Superior temporal gyrus (tissue), 1 donor: ENCODE measurements at regions not wholly inside any gene's neighbourhood (a gene's known extent, or its start where the extent isn't known, plus 50 kb on each side); places are given as distances from the start of the nearest gene placed in this dataset.
A peak's percentile ranks its signal among the peaks of the same experiment; 100 is the strongest.

ENCODE experiments used
- DNase-seq: peaks from one replicate; pipeline ENCODE4 v3.0.0-alpha.2; 2016; ENCODE audit errors: extremely low spot score

DNA sequence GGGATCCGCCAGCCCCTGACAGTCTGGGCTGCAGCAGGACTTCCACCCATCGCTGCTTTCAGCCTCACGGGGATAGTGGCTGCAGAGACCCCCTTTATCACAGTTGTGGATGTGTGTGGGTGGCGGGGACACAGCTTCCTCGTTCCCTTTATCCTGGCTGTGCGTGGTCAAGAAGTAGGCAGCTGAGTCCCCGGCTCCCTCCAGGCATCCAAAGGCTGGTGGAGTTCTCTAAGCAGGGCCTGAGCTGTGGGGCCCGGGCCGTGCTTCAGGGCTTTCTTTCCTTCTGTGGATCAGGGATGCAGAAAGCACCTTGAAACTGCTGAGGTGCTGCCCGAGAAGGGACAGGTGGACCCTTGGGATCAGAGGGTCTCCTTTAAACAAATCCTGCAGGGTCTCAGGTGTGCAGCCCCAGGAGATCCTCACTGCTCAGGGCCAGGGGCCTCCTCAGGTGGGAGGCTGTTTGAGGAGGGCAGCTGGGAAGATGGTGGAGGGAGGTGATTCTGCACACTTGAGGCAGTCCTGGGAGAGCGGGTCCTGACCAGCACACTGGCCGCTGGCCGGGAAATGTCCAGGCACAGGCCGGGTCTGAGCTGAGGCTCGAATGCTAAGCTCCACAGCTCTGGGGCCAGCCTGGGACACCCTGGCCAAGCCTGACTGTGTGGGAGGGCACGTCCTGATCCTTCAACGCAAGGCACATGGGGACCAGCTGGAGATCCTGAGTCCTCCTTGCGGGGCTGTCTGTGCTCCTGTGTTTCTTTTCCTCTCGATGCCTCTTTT lies 1024.3 kb downstream of the BRD1 start:
- DNase-seq, result no peak

DNA sequence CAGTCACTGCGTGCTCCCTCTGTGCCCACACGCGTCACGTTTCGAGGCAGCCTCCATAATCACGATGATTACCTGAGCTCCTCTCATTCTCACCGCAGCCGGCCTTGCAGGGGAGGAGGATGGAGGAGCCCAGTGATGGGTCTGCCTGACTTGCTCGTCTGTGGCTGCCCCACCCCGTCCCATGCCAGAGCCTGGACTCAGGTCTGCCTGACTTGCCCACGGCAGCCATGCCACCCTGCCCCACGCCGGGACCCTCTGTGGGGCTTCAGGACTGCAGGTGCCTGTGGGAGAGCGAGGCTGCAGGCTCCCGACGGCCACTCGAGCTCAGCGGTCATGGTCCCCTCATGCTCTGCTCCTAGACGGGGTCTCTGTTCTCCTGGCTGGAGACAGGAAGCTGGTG lies 1025.1 kb downstream of the BRD1 start:
- DNase-seq, result no peak

DNA sequence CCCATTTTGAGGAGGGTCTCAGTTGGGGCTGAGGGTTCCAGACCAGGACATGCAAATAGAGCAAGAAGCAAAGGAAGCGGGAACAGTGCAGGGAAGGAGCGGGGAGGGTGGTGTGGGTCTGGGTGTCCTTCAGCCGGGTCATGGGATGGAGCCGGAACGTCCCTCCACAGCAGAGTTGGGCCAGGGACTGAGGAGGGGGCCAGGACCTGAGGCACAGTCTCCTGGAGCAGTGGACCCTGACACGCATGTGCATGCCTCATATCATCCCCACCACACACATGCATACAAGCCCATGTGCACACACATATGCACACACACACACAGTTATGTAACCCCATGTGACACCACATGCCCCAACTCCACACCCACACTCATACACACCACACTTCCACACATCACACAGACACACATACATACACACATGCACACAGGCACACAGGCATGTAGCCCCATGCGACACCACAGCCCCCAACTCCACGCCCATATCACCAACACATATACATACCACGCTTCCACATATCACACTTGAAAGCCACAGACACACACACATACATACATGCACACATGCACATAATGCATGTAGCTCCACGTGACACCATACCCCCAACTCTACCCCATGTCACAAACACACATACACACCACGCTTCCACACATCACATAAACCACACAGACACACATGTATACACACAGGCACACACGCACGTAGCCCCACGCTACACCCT lies 1026.6 kb downstream of the BRD1 start:
- no peak for DNase-seq

DNA sequence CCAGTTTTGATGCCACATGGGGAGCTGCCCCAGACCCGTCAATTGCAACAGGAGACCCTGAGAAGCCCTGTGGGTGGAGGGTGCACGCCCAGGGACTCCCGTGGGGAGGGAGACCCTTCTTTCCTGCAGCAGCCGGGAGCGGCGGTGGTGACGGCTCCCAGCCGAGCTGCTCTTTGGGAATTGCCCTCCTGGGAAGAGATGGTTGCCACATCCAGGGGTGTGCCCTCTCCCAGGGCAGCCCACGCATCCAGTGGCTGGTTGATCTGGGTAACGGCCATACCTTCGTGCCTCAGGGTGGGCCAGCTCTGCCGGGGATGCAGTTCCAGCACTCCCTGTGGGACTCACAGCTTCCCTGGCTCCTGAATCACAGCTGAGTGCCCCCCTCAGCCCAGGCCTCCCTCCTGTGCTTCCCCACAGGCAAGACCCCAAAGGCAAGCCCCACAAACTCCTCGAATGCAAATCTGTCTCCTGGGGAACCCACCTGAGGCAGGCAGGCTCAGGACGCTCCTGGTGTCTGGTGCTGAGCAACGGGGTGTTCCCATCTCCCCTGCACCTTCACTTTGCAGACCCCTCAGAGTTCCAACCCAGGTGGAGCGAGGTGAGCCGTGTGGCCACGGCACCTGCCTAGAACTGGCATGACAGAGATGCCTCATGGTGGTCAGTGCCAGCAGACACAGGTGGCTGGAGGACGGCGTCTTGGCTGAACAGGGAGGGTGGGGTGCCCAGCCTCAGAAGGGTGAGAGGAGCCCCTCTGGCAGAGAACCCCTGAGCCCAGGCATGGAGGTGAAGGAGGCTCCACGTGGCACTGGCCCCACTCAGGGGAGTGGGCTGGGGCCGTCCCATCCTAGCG lies 1027.4 kb downstream of the BRD1 start:
- DNase-seq, result no peak

DNA sequence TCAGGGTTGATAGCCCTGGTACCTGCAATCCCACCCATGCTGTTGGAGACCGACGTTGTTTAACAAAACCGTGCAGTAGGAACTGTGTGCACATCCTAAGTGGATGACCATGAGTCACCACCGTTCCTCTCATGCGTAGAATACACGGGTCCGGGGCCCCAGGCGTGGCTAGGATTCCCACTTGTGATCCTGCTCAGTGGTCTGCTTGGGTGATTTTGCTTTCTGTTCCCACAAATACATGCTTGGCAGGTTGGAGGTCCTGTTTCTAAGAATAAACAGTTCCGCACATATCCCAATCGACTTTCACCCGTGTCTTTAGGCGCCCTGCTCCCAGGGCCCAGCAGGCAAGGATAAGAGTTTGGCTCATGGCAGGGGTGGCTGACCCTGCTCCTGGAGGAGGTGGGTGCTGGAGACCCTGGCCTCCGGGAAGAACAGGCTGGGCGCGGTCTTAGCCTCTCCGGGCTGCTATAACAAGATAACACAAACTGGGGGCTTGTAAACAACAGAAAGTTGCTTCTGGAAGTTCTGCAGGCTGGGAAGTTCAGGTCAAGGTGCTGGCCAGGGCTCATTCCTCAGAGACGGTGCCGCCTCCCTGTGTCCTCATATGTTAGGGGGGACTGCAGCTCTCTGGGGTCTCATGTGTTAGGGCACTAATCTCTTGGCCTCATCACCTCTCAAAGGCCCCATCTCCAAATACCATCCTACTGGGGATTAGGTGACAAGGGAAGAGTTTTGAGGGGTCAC lies 1028.3 kb downstream of the BRD1 start:
- no peak for DNase-seq

DNA sequence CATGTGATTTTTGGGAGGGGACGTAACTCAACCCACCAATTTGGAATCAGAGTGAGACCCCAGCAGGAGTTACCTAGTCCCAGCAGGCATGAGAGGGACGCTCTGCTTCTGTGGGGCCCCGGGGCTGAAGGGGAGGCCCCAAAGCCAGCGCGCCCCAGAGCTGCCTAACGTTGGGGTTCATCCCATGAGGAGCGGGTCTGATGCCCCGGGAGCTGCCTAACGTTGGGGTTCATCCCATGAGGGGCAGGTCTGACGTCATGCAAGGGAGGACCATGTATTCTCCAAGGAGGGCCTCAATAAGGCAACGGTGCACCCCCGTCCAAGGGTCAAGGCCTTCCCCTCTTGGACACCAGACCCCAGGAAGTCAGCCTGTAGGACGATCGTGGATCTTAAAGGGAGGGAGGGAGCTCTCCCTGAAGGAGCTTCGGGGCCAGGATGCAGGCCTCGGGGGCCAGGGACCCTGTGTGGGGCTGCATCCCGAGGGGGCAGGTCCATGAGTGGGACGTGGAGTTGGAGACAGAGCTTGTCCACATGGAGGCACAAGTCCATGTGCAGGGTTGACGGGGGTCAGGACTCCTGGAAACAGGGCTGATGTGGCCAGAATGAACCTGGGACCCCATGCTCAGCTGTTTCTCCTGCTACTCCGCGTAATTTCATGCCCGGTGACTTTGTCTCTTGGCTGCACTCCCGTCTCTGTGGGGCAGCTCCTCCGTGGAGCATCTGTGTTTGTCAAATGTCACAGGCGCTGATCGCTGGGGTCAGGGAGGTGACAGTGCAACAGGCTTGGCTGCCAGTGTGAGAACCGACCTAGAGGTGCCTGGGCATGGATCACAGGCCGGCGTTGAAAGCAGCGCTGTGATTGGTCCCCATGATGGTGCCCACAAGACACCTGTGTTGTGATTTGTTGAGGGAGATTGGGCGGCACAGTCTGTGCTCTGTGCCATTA lies 1029.1 kb downstream of the BRD1 start:
- DNase-seq, result no peak

DNA sequence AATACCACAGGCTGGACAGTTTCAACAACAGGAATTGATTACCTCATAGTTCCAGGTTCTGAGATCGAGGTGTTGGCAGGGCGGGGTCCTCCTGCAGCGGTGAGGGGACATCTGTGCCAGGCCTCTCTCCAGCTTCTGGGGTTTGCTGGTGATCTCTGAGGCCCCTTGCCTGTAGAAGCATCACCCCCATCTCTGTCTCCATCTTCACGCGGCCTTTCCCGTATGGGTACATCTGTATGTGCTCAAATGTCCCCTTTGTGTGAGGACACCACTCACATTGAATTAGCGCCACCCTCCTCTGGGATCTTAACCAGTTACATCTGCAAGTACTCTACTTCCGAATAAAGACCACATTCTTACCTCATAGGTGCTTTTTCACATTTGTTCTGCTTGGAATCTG lies 1029.9 kb downstream of the BRD1 start:
- DNase-seq, result no peak

DNA sequence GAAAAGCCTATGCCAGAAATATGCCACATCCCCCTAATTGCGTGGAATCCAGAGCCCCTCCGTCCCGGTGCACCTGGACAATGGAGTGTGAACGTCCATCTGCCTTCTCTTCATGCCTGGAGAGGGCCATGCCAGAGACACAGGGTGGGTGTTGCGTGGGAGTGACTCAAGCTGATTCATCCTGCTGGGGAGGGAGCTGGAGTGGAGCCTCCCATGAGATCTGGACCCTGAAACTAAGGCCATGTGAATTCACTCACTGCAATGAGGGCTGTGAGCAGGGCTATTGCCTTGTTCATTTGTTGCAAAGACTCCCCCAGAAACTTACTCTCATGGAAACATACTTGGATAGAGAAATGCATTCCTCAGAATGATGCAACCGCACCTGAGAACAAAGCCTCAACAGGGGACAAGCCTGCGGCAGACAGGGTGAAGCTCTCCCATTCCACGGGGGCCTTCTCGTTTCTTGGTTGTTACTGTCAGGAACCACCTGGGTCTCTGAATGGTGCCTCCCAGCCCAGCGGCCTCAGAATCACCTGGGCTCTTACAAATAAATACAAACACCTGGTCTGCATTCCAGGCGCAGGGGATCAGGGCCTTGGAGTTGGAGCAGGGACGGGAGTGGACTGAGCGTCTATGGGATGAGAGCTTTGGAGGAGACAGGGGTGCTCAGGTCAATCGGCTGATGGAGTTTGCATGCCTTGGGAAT lies 1031.2 kb downstream of the BRD1 start:
- no peak for DNase-seq

DNA sequence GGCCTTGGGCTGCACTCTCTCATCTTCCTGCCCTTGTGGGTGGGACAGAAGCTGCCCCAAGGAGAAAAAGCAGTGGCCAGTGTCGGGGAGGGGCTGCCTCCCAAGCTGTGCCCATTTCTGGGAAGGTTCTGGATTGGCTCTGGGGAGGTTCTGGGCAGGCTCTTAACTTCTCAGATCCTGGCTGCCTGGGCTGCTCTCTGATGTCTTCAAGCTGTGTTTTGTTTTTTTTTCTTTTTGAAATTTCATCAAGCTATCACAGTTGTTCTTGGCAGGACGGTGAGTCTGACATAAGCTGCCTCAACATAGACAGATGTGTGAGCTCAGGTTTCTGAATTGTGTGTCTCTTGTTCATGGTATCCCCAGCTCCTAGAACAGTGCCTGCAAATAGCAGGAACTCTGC lies 1032.0 kb downstream of the BRD1 start:
- no peak for DNase-seq

DNA sequence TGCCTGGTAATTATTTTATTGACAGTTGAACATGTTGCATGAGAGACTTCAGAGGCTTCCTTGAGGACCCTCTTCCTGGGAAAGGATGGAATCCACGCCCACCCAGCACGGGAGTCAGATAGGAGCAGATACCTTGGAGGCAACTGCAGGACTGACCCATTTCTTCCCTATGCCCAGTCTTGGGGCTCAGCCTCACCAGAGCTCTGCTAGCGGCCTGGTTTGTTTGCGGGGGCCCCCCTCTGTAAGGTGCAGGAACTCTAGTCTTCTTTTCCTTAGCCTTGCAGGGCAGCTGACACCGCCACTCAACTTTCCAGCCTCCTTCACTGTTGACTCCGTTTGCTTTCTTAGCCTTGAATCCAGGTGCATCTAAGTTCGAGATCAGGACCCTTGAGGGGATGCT lies 1032.8 kb downstream of the BRD1 start:
- DNase-seq, result no peak

DNA sequence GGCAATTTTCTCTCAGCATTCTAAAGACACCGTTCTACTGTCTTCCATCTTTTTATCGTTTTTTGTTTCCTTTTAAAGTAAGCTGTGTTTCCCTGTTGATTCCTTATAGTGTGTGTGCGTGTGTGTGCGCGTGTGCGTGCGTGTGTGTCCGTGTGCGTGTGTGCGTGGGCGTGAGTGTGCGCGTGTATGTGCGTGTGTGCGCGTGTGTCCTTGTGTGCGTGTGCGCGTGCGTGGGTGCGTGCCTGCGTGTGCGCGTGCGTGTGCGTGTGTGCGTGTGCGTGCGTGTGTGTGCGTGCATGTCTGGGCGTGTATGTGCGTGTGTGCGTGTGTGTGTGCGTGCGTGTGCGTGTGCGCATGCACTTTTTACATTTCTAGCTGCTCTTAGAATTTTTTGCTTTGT lies 1033.7 kb downstream of the BRD1 start:
- DNase-seq, result no peak

DNA sequence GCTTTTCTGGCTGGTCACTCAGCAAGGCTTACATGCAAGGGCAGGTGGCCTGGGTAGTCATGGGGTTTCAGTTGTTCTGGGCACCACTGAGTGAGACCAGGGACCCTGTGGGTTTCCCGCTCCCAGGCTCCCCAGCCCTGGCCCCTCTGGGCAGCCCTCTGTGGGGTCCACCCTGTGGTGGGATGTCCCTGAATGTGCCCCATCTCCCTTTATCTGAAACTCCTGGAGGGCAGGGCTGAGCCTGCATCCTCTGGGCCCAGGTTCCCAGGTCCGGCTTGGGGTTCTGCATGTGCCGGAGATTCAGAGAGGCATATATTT lies 1041.0 kb downstream of the BRD1 start:
- no peak for DNase-seq

DNA sequence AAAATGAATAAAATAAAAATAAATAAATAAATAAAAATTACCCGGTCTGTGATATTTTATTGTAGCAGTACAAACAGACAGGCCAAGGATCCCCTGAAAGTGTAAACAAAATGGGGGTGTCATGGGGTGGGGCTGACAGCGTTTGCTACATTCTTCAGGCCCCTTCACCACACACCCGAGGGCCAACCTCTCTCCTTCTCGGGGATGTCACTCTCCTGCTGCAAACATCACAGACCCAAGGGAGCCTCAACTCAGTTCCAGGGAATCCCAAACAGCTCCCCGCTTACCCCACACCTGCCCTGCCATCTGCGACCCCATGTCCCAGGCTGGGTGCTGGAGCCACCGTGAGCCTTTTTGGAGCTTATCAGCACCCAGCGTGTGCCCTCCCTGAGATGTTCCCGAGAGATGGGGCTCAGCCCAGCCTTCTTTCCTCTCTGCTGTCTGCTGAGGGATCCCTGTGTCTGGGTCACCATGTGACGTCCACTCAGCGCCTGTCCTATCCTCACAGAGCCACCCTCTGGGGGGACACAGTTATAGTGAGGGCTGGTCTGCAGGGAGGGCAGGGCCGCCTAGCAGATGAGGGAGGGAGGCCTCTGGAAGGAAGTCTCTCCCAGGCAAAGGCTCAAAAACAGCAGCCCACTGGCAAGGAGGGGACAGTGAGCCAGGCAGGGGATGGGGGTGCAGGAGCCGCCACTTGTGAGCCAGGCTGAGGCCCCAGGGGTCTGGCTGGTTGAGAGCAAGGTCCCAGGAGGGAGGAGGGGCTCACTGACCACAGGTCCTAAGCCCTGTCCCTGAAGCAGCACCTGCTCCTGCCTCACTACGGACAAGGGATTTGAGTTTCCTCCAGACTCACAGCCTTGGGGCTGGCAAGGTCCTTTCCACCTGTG lies 1041.6 kb downstream of the BRD1 start:
- no peak for DNase-seq

DNA sequence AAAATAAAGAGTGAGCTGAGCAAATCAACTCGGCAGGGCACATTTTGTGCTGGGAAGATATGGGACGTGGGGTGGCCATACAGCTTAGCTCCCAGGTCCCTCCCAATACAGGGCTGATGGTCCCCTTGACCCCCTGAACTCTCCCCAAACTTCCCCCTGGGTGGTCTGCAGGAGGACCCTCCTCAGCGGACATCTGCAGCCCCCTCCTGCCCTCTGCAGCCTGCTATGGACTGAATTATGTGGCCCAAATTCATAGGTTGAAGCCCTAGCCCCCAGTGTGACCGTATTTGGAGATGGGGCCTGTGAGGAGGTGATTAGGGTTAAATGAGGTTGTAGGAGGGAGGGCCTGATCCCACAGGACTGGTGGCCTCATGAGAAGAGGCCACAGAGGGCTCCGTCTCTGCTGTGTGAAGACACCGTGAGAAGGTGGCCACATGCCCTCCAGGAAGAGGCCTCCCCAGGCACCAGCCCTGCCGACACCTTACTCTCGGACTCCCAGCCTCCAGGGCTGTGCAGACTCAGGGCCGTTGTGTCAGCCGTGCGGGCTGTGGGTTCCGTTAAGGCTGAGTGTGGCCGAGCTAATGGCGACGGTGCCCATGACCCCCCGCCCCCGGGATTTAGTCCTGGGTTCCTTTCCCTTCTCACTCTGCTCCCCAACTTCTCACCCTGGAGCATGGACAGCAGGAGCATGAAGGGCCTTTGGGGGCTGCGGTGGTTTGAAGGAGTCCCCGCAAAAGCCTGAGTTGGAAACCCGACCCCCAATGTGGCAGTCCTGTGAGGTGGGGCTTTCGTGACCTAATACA lies 1042.8 kb downstream of the BRD1 start:
- no peak for DNase-seq

DNA sequence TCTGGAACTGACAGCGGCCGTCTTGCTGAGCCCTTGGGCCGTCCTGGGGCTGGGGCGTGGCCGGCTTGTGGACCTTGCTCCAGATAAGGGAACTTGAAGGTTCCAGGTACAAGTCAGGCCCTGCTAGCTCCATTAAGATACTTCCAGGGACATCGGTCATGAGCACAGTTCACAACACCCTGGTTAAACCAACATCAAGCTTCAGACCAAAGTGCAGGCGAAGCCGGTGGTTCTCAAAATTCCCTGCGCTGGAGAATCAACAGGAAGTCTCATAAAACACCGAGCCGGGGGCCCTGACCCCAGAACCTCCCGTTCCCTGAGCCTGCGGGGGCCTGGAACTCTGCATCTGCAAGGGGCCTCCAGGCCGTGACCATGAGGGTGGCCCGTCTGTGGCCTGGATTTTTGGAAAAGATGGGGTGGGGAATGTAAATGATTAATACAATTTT lies 1043.8 kb downstream of the BRD1 start:
- no peak for DNase-seq

DNA sequence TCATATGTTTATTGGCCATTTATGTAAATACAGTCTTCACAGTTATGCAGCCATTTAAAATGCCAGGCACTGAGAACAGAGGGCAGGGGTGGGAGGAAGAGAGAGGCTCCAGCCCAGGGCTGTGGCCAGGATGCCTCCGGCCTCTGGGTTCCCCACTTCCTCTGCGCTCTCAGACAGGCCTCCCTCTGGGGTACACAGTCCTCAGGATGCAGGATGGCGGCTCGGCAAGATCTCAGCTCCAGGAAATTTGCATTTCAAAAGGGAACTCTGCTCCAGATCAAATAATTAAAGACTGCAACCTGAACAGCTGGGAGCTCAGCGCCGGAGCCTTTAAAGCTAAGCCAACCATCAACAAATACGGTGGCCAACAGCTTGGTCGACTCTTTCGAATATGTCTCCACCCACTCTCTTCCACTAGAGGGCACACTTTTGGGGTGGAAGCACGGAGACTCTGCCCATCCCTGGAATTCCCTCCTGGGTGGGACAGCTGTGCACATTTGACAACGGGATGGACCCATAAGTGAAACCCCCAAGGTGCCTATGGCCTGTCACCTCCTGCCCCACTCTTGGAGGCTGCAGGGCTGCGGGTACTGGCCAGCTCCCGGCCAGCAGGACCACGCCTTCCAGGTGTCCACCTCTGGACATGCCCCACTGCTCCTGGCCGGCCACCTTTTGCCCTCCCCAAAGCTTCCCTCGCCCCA lies 1044.7 kb downstream of the BRD1 start:
- peak; percentile 43 for DNase-seq

DNA sequence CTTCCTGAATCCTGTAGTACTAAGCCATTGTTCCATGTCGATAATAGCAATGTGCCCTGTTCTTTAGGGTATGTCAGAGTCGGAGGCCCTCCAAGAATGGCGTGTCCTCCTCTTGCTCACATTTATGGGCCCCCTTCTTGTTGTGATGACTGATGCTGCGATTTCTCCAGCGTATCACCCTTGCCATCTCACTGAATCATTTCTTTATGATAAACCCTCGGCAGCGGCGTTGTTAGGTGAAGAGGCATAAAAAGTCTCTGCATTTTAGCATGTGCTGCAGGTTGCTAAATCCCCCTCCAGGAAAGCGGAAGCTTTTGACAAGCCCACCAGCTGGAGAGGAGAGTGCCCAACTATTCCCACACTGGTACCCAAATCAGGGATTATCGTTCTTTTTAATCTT lies 1045.3 kb downstream of the BRD1 start:
- DNase-seq, result no peak

DNA sequence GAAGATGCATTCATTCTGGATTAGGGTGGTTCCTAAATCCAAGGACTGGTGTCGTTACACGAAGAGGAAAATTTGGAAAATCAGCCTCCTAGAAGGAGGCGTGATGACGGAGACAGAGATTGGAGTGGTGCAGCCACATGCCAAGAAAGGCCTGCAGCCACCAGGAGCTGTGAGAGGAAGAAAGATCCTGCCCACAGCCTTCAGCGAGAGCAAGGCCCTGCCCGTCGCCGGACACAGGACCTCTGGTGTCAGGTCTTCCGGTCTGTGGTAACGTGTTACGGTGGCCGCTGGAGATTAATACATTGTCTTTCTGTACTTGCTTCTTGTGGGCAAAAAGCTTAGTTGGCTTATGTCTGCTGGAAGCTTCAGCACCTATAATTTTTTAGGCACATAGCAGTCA lies 1045.8 kb downstream of the BRD1 start:
- no peak for DNase-seq
